SK-N-SH treated with all-trans-retinoic acid at 6 μM for 48 hours (cell line): ENCODE measurements at regions not wholly inside any gene's neighbourhood (a gene's known extent, or its start where the extent isn't known, plus 50 kb on each side); places are given as distances from the start of the nearest gene placed in this dataset.
"Not testable (repeated sequence)": the region's sequence is repeated elsewhere in the genome, so short reads cannot be mapped to it uniquely, and the experiment has no call there.

Source experiments
- ARNTL ChIP-seq: fragments of 450-650 bp; formaldehyde crosslinking; IDR thresholded peaks from 2 replicates; pipeline ENCODE4 v1.5.0; 2020; ENCODE audit warnings: low read depth, mild to moderate bottlenecking, moderate library complexity, borderline replicate concordance
- BACH2 ChIP-seq: fragments of 250-450 bp; sonication (Bioruptor Pico); IDR thresholded peaks from 2 replicates; pipeline ENCODE4 v1.9.0; 2021; ENCODE audit warnings: mild to moderate bottlenecking, borderline replicate concordance
- CSDC2 ChIP-seq: fragments of 250-450 bp; sonication (Bioruptor Pico); IDR thresholded peaks from 2 replicates; pipeline ENCODE4 v1.5.0; 2020; ENCODE audit warnings: mild to moderate bottlenecking, moderate library complexity
- ESRRG ChIP-seq: fragments of 250-450 bp; sonication (Bioruptor Pico); IDR thresholded peaks from 2 replicates; pipeline ENCODE4 v1.6.1; 2021; ENCODE audit warnings: mild to moderate bottlenecking
- ISL1 ChIP-seq: fragments of 250-450 bp; sonication (Bioruptor Pico); IDR thresholded peaks from 2 replicates; pipeline ENCODE4 v2.1.2; 2022; ENCODE audit warnings: mild to moderate bottlenecking, moderate library complexity
- RARB ChIP-seq: fragments of 250-450 bp; sonication (Bioruptor Pico); IDR thresholded peaks from 2 replicates; pipeline ENCODE4 v1.8.0; 2021; ENCODE audit warnings: mild to moderate bottlenecking, moderate library complexity
- TOX ChIP-seq: fragments of 250-450 bp; sonication (Bioruptor Pico); IDR thresholded peaks from 2 replicates; pipeline ENCODE4 v1.8.0; 2021; ENCODE audit warnings: mild to moderate bottlenecking, moderate library complexity, borderline replicate concordance
- ZFP3 ChIP-seq: fragments of 250-450 bp; sonication (Bioruptor Pico); IDR thresholded peaks from 2 replicates; pipeline ENCODE4 v1.5.0; 2020; ENCODE audit warnings: mild to moderate bottlenecking, moderate library complexity
- ZNF70 ChIP-seq: fragments of 450-650 bp; formaldehyde crosslinking; IDR thresholded peaks from 2 replicates; pipeline ENCODE4 v1.5.0; 2020; ENCODE audit warnings: mild to moderate bottlenecking, moderate library complexity
- ZNF8 ChIP-seq: fragments of 450-650 bp; formaldehyde crosslinking; IDR thresholded peaks from 2 replicates; pipeline ENCODE4 v1.5.0; 2020; ENCODE audit warnings: mild to moderate bottlenecking, moderate library complexity
- TF ChIP-seq, protein P1 (sequence below): fragments of 250-450 bp; sonication (Bioruptor Pico); IDR thresholded peaks from 2 replicates; pipeline ENCODE4 v1.5.1; 2021; ENCODE audit warnings: mild to moderate bottlenecking, moderate library complexity
- TF ChIP-seq, protein P2 (sequence below): fragments of 250-450 bp; sonication (Bioruptor Pico); IDR thresholded peaks from 2 replicates; pipeline ENCODE4 v1.5.0; 2020; ENCODE audit warnings: mild to moderate bottlenecking, moderate library complexity

DNA sequence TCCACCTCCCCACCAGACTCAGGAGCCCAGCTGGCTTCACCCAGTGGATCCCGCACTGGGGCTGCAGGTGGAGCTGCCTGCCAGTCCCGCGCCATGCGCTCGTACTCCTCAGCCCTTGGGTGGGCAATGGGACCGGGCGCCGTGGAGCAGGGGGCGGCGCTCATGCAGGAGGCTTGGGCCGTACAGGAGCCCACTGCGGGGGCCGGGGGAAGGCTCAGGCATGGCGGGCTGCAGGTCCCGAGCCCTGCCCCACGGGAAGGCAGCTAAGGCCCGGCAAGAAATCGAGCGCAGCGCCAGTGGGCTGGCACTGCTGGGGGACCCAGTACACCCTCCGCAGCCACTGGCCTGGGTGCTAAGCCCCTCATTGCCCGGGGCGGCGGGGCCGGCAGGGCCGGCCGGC, 984.0 kb downstream of the TBL1XR1 start:
- TF ChIP-seq CSDC2 (CRISPR knock-in tag); ESRRG; TOX (CRISPR knock-in tag); ARNTL (CRISPR knock-in tag); ZNF70 (CRISPR knock-in tag); BACH2; ZFP3; RARB (CRISPR knock-in tag); ISL1; ZNF8: not testable (repeated sequence)
- TF ChIP-seq, protein P1, sequence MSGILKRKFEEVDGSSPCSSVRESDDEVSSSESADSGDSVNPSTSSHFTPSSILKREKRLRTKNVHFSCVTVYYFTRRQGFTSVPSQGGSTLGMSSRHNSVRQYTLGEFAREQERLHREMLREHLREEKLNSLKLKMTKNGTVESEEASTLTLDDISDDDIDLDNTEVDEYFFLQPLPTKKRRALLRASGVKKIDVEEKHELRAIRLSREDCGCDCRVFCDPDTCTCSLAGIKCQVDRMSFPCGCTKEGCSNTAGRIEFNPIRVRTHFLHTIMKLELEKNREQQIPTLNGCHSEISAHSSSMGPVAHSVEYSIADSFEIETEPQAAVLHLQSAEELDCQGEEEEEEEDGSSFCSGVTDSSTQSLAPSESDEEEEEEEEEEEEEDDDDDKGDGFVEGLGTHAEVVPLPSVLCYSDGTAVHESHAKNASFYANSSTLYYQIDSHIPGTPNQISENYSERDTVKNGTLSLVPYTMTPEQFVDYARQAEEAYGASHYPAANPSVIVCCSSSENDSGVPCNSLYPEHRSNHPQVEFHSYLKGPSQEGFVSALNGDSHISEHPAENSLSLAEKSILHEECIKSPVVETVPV (CRISPR knock-in tag) = not testable (repeated sequence)
- TF ChIP-seq, protein P2, sequence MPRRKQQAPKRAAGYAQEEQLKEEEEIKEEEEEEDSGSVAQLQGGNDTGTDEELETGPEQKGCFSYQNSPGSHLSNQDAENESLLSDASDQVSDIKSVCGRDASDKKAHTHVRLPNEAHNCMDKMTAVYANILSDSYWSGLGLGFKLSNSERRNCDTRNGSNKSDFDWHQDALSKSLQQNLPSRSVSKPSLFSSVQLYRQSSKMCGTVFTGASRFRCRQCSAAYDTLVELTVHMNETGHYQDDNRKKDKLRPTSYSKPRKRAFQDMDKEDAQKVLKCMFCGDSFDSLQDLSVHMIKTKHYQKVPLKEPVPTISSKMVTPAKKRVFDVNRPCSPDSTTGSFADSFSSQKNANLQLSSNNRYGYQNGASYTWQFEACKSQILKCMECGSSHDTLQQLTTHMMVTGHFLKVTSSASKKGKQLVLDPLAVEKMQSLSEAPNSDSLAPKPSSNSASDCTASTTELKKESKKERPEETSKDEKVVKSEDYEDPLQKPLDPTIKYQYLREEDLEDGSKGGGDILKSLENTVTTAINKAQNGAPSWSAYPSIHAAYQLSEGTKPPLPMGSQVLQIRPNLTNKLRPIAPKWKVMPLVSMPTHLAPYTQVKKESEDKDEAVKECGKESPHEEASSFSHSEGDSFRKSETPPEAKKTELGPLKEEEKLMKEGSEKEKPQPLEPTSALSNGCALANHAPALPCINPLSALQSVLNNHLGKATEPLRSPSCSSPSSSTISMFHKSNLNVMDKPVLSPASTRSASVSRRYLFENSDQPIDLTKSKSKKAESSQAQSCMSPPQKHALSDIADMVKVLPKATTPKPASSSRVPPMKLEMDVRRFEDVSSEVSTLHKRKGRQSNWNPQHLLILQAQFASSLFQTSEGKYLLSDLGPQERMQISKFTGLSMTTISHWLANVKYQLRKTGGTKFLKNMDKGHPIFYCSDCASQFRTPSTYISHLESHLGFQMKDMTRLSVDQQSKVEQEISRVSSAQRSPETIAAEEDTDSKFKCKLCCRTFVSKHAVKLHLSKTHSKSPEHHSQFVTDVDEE (CRISPR knock-in tag) = not testable (repeated sequence)
